ENCODE measurements at regions not wholly inside any gene's neighbourhood (a gene's known extent, or its start where the extent isn't known, plus 50 kb on each side); places are given as distances from the start of the nearest gene placed in this dataset.

DNA sequence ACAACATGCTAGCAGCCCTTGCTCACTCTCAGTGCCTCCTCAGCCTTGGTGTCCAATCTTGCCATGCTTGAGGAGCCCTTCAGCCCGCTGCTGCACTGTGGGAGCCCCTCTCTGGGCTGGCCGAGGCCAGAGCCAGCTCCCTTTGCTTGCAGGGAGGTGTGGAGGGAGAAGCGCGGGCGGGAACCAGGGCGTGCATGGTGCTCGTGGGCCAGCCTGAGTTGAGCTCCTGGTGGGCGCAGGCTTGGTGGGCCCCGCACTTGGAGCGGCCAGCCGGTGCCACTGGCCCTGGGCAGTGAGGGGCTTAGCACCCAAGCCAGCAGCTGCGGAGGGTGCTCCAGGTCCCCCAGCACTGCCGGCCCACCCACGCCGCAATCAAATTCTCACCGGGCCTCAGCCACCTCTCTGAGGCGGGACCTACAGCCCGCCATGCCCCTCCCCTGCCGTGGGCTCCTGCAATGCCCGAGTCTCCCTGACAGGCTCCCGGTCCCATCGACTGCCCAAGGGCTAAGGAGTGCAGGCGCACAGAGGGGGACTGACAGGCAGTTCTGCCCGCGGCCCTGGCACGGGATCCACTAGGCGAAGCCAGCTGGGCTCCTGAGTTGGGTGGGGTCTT, 333.5 kb downstream of the KCNN2 start:
- DNase-seq, result no peak
- FAIRE-seq, result no peak
- H3K27me3 ChIP-seq (ENCODE audit: control insufficient read depth in 3 of 3, insufficient read depth in 3 of 3, low read length in 3 of 3), result no peaks in the 10 kb centered on the region
- no peaks in the 10 kb centered on the region for H3K36me3 ChIP-seq (ENCODE audit: control insufficient read depth in 3 of 3, insufficient read depth in 2 of 3, low read depth in 1 of 3, low read length in 3 of 3)
- H3K27ac ChIP-seq (ENCODE audit: low read depth in 1 of 3, low read length in 2 of 3), result no peak overlapping the region
- H3K4me1 ChIP-seq (ENCODE audit: control insufficient read depth in 3 of 3, insufficient read depth in 2 of 3, low read depth in 1 of 3, low read length in 2 of 3), result no peaks in the 10 kb centered on the region
- peaks cover 1 to 16% of the 10 kb centered on the region in 2 donors for H3K9me3 ChIP-seq (ENCODE audit: control insufficient read depth in 2 of 2, insufficient read depth in 1 of 2, low read depth in 1 of 2, low read length in 1 of 2)
- H3K4me3 ChIP-seq (ENCODE audit: low read depth in 1 of 3, low read length in 3 of 3), result no peak overlapping the region
- WGBS, 3 donors, result 92 to 95% (median 92%) methylated on average over 22 to 27 of the region's 27 CpGs

DNA sequence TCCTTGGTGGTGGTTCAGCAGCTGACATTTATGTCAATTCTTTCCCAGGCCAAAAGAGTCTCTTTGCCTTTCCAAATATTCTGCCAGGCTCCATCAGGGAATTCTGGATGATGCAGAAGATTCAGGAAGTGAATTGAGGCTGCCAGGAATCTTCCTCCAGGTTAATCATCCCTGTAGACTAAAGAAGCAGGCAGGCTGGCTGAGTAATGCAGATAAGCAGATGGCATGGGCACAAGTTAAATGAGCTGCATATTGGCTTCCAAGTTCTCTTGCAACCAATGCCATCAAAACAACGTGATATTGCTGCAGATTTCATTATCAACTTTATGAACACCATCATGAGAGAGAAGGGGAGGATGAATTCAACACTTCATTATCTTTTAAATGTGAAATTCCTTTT, 324.5 kb downstream of the KCNN2 start:
- no peaks in the 10 kb centered on the region for H3K36me3 ChIP-seq (ENCODE audit: control insufficient read depth in 3 of 3, insufficient read depth in 2 of 3, low read depth in 1 of 3, low read length in 3 of 3)
- no peak overlapping the region for H3K27ac ChIP-seq (ENCODE audit: low read depth in 1 of 3, low read length in 2 of 3)
- 47 to 52% (median 50%) methylated on average over 1 of the region's 1 CpG for WGBS, 3 donors
- no peaks in the 10 kb centered on the region for H3K4me1 ChIP-seq (ENCODE audit: control insufficient read depth in 3 of 3, insufficient read depth in 2 of 3, low read depth in 1 of 3, low read length in 2 of 3)
- DNase-seq (no peak), FAIRE-seq (no peak)
- no peaks in the 10 kb centered on the region for H3K27me3 ChIP-seq (ENCODE audit: control insufficient read depth in 3 of 3, insufficient read depth in 3 of 3, low read length in 3 of 3)
- H3K9me3 ChIP-seq (ENCODE audit: control insufficient read depth in 2 of 2, insufficient read depth in 1 of 2, low read depth in 1 of 2, low read length in 1 of 2), result peaks cover 0 to 9% of the 10 kb centered on the region in 2 donors
- no peak overlapping the region for H3K4me3 ChIP-seq (ENCODE audit: low read depth in 1 of 3, low read length in 3 of 3)

DNA sequence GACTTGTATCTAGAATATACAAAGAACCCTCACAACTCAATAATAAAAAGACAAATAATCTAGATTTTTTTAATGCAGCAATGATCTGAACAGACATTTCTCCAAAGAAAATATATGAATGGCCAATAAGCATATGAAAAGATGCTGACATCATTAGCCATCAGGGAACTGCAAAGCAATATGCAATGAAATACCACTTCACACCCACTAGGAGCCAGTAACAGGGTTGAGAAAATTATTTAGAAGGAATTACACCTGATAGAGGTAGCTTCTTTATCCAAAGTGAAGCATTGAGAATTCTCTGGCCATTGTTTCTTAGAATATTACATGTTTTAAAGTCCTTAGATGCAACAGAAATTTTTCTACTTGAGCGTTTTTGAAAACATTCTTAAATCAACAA, 316.9 kb downstream of the KCNN2 start:
- DNase-seq (no peak), FAIRE-seq (no peak)
- Histone ChIP-seq H3K9me3 (ENCODE audit: control insufficient read depth in 2 of 2, insufficient read depth in 1 of 2, low read depth in 1 of 2, low read length in 1 of 2) (peaks cover 0 to 2% of the 10 kb centered on the region in 2 donors), H3K4me1 (ENCODE audit: control insufficient read depth in 3 of 3, insufficient read depth in 2 of 3, low read depth in 1 of 3, low read length in 2 of 3) (no peaks in the 10 kb centered on the region), H3K27ac (ENCODE audit: low read depth in 1 of 3, low read length in 2 of 3) (no peak overlapping the region), H3K27me3 (ENCODE audit: control insufficient read depth in 3 of 3, insufficient read depth in 3 of 3, low read length in 3 of 3) (no peaks in the 10 kb centered on the region), H3K36me3 (ENCODE audit: control insufficient read depth in 3 of 3, insufficient read depth in 2 of 3, low read depth in 1 of 3, low read length in 3 of 3) (no peaks in the 10 kb centered on the region), H3K4me3 (ENCODE audit: low read depth in 1 of 3, low read length in 3 of 3) (no peak overlapping the region)
- 63 to 77% (median 72%) methylated on average over 1 of the region's 1 CpG for WGBS, 3 donors

DNA sequence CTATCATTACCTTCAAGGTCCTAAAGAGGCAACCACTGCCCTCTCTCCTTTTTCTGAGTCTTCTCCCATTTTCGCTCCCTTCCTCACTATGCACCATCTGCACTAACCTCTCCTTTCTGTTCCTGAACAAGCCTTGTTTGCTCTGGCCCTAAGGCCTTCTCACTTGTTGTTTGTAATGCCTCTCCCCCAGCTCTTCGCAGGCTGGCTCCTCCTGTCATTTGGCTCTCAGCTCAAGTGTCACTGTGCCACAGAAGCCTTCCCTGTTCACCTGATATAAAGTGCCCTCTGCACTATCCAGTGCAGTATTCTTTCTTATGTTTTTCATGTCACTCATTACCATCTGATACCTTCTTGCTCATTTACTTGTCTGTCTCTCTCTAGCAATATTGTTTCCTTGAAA, 303.7 kb downstream of the KCNN2 start:
- Histone ChIP-seq H3K4me3 (ENCODE audit: low read depth in 1 of 3, low read length in 3 of 3) (no peak overlapping the region), H3K27ac (ENCODE audit: low read depth in 1 of 3, low read length in 2 of 3) (no peak overlapping the region), H3K4me1 (ENCODE audit: control insufficient read depth in 3 of 3, insufficient read depth in 2 of 3, low read depth in 1 of 3, low read length in 2 of 3) (no peaks in the 10 kb centered on the region), H3K36me3 (ENCODE audit: control insufficient read depth in 3 of 3, insufficient read depth in 2 of 3, low read depth in 1 of 3, low read length in 3 of 3) (no peaks in the 10 kb centered on the region), H3K9me3 (ENCODE audit: control insufficient read depth in 2 of 2, insufficient read depth in 1 of 2, low read depth in 1 of 2, low read length in 1 of 2) (no peaks in the 10 kb centered on the region), H3K27me3 (ENCODE audit: control insufficient read depth in 3 of 3, insufficient read depth in 3 of 3, low read length in 3 of 3) (no peaks in the 10 kb centered on the region)
- DNase-seq (no peak), FAIRE-seq (no peak)
- 48 to 65% (median 60%) methylated on average over 2 of the region's 2 CpGs for WGBS, 3 donors

DNA sequence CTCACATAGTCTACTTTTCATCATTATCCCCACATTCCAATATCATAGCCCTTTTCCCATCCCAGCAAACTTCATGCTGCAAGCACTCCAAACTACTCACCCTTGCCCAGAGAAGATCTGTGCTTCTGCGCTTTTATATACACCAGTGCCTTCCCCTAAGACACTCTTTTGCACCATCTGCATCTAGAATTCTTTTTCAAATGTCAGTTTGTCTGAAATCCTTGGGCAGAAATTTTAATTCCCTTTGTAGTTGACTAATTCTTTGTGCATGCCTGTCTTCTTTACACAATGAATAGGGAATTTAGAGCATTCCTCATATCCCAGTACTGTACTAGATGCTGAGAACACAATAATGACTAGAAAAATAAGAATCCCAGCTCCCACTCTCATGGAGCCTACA, 298.9 kb downstream of the KCNN2 start:
- Histone ChIP-seq H3K4me1 (ENCODE audit: control insufficient read depth in 3 of 3, insufficient read depth in 2 of 3, low read depth in 1 of 3, low read length in 2 of 3) (no peaks in the 10 kb centered on the region), H3K4me3 (ENCODE audit: low read depth in 1 of 3, low read length in 3 of 3) (no peak overlapping the region), H3K27me3 (ENCODE audit: control insufficient read depth in 3 of 3, insufficient read depth in 3 of 3, low read length in 3 of 3) (no peaks in the 10 kb centered on the region), H3K9me3 (ENCODE audit: control insufficient read depth in 2 of 2, insufficient read depth in 1 of 2, low read depth in 1 of 2, low read length in 1 of 2) (no peaks in the 10 kb centered on the region), H3K27ac (ENCODE audit: low read depth in 1 of 3, low read length in 2 of 3) (no peak overlapping the region), H3K36me3 (ENCODE audit: control insufficient read depth in 3 of 3, insufficient read depth in 2 of 3, low read depth in 1 of 3, low read length in 3 of 3) (no peaks in the 10 kb centered on the region)
- FAIRE-seq, result no peak
- WGBS, 3 donors, result 90 to 94% (median 93%) methylated on average over 1 of the region's 1 CpG
- DNase-seq, result no peak

DNA sequence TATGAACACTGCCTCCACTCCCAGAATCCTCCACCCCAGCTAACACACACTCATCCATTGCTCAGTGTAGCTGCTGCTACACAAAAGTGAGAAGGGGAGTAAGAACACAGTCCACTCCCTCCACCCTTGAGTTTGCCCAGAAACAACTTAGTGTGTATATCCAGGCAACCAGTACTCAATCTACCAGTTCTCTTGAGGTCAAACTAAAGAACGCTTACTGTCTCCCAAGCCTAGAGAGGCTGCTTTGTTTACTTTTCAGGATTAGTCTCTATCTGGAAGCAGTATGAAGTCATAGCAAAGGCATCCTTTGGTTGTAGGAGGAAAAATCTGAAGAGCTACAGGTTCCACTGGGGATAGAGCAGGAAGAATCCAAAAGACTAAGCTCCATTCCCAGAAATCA, 296.3 kb downstream of the KCNN2 start:
- DNase-seq, result no peak
- Histone ChIP-seq H3K27me3 (ENCODE audit: control insufficient read depth in 3 of 3, insufficient read depth in 3 of 3, low read length in 3 of 3) (no peaks in the 10 kb centered on the region), H3K36me3 (ENCODE audit: control insufficient read depth in 3 of 3, insufficient read depth in 2 of 3, low read depth in 1 of 3, low read length in 3 of 3) (no peaks in the 10 kb centered on the region), H3K9me3 (ENCODE audit: control insufficient read depth in 2 of 2, insufficient read depth in 1 of 2, low read depth in 1 of 2, low read length in 1 of 2) (peaks cover 0 to under 1% of the 10 kb centered on the region in 2 donors), H3K4me3 (ENCODE audit: low read depth in 1 of 3, low read length in 3 of 3) (no peak overlapping the region), H3K27ac (ENCODE audit: low read depth in 1 of 3, low read length in 2 of 3) (no peak overlapping the region), H3K4me1 (ENCODE audit: control insufficient read depth in 3 of 3, insufficient read depth in 2 of 3, low read depth in 1 of 3, low read length in 2 of 3) (no peaks in the 10 kb centered on the region)
- no peak for FAIRE-seq
- 36 to 43% (median 36%) methylated on average over 1 of the region's 1 CpG for WGBS, 3 donors

DNA sequence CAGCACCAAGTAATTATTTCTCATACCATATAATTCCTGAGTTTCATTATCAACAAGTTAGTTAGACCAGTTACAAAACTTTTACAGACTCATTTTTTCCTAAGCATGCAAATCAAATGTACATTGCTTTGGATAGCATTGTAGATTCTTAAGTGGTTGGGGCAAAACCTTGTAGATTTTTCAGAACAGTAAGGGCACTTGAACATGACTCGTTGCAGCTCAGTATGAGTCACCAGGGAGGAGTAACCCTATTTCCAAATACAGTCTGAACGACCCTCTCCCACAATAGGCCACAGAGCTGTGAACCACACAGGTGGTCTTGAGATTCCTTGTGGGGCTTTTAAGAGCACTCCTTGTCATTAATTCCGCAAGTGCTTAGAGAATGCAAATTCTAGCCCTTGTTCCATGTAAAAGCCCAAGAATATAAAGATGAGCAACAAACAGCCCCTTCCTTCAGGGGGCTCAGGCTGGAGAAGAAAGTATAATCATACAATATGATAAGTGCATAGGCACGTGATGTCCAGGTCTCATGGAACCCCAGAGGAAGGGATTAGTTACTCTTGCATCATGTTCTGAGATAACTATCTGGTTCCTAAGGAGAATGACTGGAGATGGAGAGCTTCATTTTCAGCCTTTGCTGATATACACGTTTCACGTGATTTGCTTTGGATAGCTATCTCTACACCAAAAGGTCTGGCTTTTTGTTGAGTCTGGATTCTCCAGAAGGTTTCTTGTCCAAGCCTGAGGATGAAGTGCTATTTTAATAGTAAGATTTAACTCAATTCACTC, 295.7 kb downstream of the KCNN2 start:
- DNase-seq (no peak), FAIRE-seq (no peak)
- no peaks in the 10 kb centered on the region for H3K4me1 ChIP-seq (ENCODE audit: control insufficient read depth in 3 of 3, insufficient read depth in 2 of 3, low read depth in 1 of 3, low read length in 2 of 3)

DNA sequence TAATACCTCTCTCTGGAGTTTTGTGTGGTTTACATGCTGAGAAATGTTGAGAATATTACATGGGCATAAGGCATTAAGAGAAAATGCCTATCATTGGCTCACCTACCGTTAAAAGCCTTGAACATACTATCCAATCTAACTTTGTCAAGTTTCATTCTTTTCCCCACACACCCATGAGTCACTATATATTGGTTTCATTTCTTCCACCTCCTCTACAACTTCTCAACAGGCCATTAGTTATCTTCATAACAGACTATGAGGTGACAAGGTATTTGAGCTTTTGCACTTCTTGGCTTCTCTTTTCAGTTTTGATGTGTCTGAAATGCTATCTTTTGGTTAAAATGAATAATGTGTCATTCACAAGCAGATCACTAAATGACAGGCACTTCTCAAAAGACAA, 288.0 kb downstream of the KCNN2 start:
- Histone ChIP-seq H3K27ac (ENCODE audit: low read depth in 1 of 3, low read length in 2 of 3) (no peak overlapping the region), H3K36me3 (ENCODE audit: control insufficient read depth in 3 of 3, insufficient read depth in 2 of 3, low read depth in 1 of 3, low read length in 3 of 3) (no peaks in the 10 kb centered on the region), H3K9me3 (ENCODE audit: control insufficient read depth in 2 of 2, insufficient read depth in 1 of 2, low read depth in 1 of 2, low read length in 1 of 2) (peaks cover 0 to 3% of the 10 kb centered on the region in 2 donors), H3K27me3 (ENCODE audit: control insufficient read depth in 3 of 3, insufficient read depth in 3 of 3, low read length in 3 of 3) (no peaks in the 10 kb centered on the region), H3K4me3 (ENCODE audit: low read depth in 1 of 3, low read length in 3 of 3) (no peak overlapping the region), H3K4me1 (ENCODE audit: control insufficient read depth in 3 of 3, insufficient read depth in 2 of 3, low read depth in 1 of 3, low read length in 2 of 3) (no peaks in the 10 kb centered on the region)
- DNase-seq, result no peak
- no peak for FAIRE-seq
- WGBS, 3 donors, result 73 to 79% (median 74%) methylated on average over 1 of the region's 1 CpG

More for the DNA sequence above, 295.7 kb downstream of the KCNN2 start:
- H3K36me3 ChIP-seq (ENCODE audit: control insufficient read depth in 3 of 3, insufficient read depth in 2 of 3, low read depth in 1 of 3, low read length in 3 of 3), result no peaks in the 10 kb centered on the region
- no peak overlapping the region for H3K27ac ChIP-seq (ENCODE audit: low read depth in 1 of 3, low read length in 2 of 3)
- peaks cover 0 to 3% of the 10 kb centered on the region in 2 donors for H3K9me3 ChIP-seq (ENCODE audit: control insufficient read depth in 2 of 2, insufficient read depth in 1 of 2, low read depth in 1 of 2, low read length in 1 of 2)
- no peaks in the 10 kb centered on the region for H3K27me3 ChIP-seq (ENCODE audit: control insufficient read depth in 3 of 3, insufficient read depth in 3 of 3, low read length in 3 of 3)
- 66 to 75% (median 68%) methylated on average over 6 of the region's 6 CpGs for WGBS, 3 donors
- H3K4me3 ChIP-seq (ENCODE audit: low read depth in 1 of 3, low read length in 3 of 3), result no peak overlapping the region

All from small intestine (tissue), 7 donors.